ENCODE measurements at regions not wholly inside any gene's neighbourhood (a gene's known extent, or its start where the extent isn't known, plus 50 kb on each side); places are given as distances from the start of the nearest gene placed in this dataset.

DNA sequence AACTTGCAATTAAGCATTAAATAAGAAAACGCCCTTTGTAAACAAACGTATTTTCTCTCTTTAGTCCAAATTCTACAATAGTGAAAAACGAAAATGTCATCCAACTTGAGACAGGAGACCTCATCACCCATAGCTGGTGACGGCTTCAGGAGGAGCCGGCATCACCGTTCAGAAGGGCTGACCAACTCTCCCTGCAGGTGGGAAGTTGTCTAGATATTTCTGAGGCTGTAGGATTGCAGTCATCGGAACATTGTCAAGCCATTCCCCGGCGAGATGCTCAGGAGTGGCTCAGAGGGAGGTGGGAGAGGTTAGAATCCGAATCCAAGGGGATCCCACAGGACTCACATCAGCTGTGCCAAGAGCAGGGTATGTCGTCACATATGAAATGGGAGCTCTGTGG is 76.7 kb downstream of the RBFOX3 start:
- Histone ChIP-seq H3K4me1 (no peaks in the 10 kb centered on the region), H3K27ac (no peak overlapping the region), H3K36me3 (no peaks in the 10 kb centered on the region), H3K4me3 (no peak overlapping the region), H3K27me3 (replicated peaks in 1 of 7) (peaks cover 0 to 89% (median 14%) of the 10 kb centered on the region in 7 donors), H3K9me3 (no peaks in the 10 kb centered on the region)
- intact Hi-C loops (cut with DNase I; ENCODE audit: low total_unique reads) = no loop called here
- peak; percentile 28 for DNase-seq
- WGBS, 5 donors = 81 to 83% (median 82%) methylated on average over 11 of the region's 11 CpGs
- no peak for TF ChIP-seq POLR2A (IDR thresholded peaks at IDR 0.05)
- TF ChIP-seq, protein P1, sequence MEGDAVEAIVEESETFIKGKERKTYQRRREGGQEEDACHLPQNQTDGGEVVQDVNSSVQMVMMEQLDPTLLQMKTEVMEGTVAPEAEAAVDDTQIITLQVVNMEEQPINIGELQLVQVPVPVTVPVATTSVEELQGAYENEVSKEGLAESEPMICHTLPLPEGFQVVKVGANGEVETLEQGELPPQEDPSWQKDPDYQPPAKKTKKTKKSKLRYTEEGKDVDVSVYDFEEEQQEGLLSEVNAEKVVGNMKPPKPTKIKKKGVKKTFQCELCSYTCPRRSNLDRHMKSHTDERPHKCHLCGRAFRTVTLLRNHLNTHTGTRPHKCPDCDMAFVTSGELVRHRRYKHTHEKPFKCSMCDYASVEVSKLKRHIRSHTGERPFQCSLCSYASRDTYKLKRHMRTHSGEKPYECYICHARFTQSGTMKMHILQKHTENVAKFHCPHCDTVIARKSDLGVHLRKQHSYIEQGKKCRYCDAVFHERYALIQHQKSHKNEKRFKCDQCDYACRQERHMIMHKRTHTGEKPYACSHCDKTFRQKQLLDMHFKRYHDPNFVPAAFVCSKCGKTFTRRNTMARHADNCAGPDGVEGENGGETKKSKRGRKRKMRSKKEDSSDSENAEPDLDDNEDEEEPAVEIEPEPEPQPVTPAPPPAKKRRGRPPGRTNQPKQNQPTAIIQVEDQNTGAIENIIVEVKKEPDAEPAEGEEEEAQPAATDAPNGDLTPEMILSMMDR (IDR thresholded peaks at IDR 0.05 in 8 of 11, conservative IDR thresholded peaks at IDR 0.05 in 3 of 11) = no peak
- no peak for TF ChIP-seq POLR2AphosphoS5 (IDR thresholded peaks at IDR 0.05)

DNA sequence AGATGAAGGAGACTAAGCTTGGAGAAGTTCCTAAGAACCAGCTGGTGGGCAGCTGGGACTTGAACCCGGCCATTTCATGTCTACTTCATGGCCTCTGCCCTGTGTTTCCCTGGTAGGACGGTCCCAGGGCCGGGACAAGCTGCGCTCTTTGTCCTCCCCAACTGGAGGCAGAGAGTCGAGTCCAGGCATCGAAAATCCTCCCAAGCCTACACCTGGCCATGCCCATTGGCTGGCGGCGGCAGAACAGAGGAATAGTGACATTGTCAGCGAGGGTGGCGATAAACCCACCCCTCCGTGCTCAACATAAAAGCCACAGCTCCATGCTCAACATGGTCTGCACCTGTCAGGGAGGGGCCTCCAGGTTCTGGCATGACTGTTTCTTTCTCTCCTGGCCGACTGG is 77.7 kb downstream of the RBFOX3 start:
- no peaks in the 10 kb centered on the region for H3K9me3 ChIP-seq
- H3K4me1 ChIP-seq = no peaks in the 10 kb centered on the region
- intact Hi-C loops (cut with DNase I; ENCODE audit: low total_unique reads) = no loop called here
- H3K27ac ChIP-seq = no peak overlapping the region
- TF ChIP-seq, protein P1 (IDR thresholded peaks at IDR 0.05 in 8 of 11, conservative IDR thresholded peaks at IDR 0.05 in 3 of 11) = no peak
- TF ChIP-seq POLR2A (IDR thresholded peaks at IDR 0.05) (no peak), POLR2AphosphoS5 (IDR thresholded peaks at IDR 0.05) (no peak)
- peak; percentile 36 for DNase-seq
- WGBS, 5 donors = 70 to 88% (median 80%) methylated on average over 6 to 12 of the region's 12 CpGs
- no peaks in the 10 kb centered on the region for H3K36me3 ChIP-seq
- H3K4me3 ChIP-seq = no peak overlapping the region
- H3K27me3 ChIP-seq (replicated peaks in 1 of 7) = peaks cover 0 to 91% (median 14%) of the 10 kb centered on the region in 7 donors

DNA sequence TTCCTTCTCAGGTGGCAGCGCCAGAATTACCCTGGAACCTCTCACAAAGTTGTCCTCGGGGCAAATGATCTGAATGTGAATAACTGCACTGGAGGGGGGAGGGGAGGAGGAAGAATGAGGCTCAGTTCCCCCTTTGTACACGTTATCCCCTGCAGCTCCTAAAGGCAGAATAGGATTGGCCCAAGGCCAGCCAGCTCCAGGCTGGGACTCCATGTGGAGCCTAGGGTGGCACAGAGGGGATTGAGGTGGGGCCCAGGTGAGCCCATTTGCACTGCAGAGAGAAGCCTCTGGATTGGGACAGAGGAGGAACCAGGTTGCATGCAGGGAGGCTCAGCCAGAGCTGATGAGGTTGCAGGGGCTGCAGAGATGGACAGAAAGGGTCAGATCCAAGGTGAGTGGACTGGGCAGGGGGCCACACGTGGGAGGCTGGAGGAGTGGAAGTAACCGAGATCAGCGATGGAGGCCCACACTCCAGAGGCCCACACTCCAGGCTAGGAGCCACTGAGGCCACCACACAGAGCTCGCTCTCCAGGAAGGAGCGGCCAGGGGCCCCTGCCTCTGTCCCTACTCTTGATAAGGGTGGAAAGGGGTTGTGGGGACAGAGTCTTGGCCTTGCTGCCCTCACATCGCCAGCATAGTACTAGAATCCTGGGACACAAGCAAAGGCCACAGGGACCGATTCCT is 78.6 kb downstream of the RBFOX3 start:
- H3K9me3 ChIP-seq = no peaks in the 10 kb centered on the region
- H3K4me1 ChIP-seq = no peaks in the 10 kb centered on the region
- intact Hi-C loops (cut with DNase I; ENCODE audit: low total_unique reads) = no loop called here
- no peak overlapping the region for H3K27ac ChIP-seq
- DNase-seq = peak; percentile 41
- no peaks in the 10 kb centered on the region for H3K36me3 ChIP-seq
- H3K27me3 ChIP-seq (replicated peaks in 1 of 7) = peaks cover 0 to 91% (median 14%) of the 10 kb centered on the region in 7 donors
- H3K4me3 ChIP-seq = no peak overlapping the region
- no peak for TF ChIP-seq POLR2AphosphoS5 (IDR thresholded peaks at IDR 0.05)
- no peak for TF ChIP-seq POLR2A (IDR thresholded peaks at IDR 0.05)
- TF ChIP-seq, protein P1 (IDR thresholded peaks at IDR 0.05 in 8 of 11, conservative IDR thresholded peaks at IDR 0.05 in 3 of 11) = no peak
- 66 to 75% (median 72%) methylated on average over 9 to 10 of the region's 10 CpGs for WGBS, 5 donors

DNA sequence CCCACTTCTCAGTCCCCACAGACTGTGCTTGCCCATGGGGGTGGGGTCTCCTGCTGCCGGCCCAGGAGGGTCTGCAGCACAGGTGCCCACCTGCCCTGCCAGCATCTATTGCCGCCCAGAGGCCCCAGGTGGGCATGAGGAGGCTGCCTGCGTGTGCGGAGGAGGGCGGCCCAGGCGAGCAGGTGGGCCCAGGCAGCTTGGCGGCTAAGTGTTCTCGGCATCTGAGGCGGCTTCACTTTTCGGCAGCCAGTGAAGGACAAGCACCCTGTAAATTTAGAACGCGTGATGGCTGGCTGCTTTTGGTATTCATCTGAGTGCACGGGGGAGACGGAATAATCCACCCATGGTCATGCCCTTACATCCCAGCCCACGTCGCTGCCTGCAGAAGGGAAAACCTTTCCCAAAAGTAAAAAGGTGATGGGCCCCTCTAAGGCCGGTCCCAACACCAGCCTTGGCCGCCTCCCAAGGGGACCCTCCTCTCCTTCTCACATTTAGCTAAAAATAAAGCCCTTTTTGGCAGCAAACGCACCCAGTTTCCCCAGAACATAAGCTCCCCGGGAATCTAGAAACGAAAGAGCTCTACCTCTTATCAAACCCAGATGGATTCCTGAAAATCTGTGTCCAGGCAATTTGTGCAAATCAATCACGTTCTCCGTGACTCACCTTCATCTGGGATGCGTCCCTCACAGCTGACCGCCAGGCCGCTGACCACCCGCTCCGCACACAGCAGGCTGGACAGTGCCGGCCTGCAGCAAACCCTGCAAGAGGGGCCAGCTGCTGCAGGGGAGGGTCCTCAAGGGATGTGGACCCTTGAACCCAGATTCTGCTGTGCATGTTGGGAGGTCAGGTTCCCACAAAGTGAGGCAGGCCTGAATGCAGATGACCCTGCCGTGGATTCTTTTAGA is 79.4 kb downstream of the RBFOX3 start:
- TF ChIP-seq, protein P1 (IDR thresholded peaks at IDR 0.05 in 8 of 11, conservative IDR thresholded peaks at IDR 0.05 in 3 of 11) = no peak
- TF ChIP-seq POLR2A (IDR thresholded peaks at IDR 0.05) = no peak
- TF ChIP-seq POLR2AphosphoS5 (IDR thresholded peaks at IDR 0.05) = no peak
- no peak overlapping the region for H3K4me3 ChIP-seq
- intact Hi-C loops (cut with DNase I; ENCODE audit: low total_unique reads) = no loop called here
- no peaks in the 10 kb centered on the region for H3K9me3 ChIP-seq
- 78 to 83% (median 80%) methylated on average over 29 to 30 of the region's 30 CpGs for WGBS, 5 donors
- H3K4me1 ChIP-seq = no peaks in the 10 kb centered on the region
- H3K27me3 ChIP-seq (replicated peaks in 1 of 7) = peaks cover 0 to 91% (median 14%) of the 10 kb centered on the region in 7 donors
- peak; percentile 36 for DNase-seq
- no peak overlapping the region for H3K27ac ChIP-seq
- no peaks in the 10 kb centered on the region for H3K36me3 ChIP-seq
